ENCODE measurements at regions not wholly inside any gene's neighbourhood (a gene's known extent, or its start where the extent isn't known, plus 50 kb on each side); places are given as distances from the start of the nearest gene placed in this dataset.

DNA sequence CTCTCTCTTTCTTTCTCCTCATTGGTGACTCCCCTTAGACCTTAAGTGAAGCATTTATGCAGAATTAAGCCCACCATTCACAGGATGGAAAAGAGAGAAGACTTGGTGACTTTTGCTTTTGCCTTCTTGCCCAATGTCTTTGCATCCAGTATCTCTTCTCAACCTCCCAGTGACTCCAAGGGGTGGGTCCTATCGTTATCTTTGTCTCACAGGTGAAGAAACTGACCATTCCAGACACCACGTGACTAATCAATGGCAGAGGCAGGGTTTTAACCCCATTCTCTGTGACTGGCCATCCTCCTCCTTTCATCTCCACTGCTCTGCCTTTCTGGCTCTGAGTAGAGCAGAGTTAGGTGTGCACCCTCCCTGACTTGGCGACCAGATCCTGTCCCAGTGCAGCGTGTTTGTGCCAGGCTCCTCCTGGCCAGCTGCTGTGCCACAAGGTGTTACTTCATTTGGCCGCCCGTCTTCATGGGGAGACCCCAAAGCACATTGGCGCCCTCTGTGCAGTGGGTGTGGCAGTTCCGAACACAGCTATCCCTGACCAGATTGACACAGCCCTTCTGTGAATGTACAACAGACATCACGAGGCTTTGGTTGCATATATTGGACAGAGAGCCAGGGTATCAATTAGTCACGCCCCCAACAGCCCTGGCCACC, 501.3 kb downstream of the CD83 start:
- H3K27me3 ChIP-seq (ENCODE audit: insufficient read depth, low read length), result peaks cover 2% of the 10 kb centered on the region
- Mint-ChIP-seq H3K4me3 (ENCODE audit: unreplicated experiment) (no peak overlapping the region), H3K9me3 (ENCODE audit: unreplicated experiment) (peaks cover 7% of the 10 kb centered on the region), H3K36me3 (ENCODE audit: low read depth, unreplicated experiment) (no peaks in the 10 kb centered on the region), H3K27me3 (ENCODE audit: low read depth, unreplicated experiment) (peaks cover 10% of the 10 kb centered on the region), H3K27ac (ENCODE audit: unreplicated experiment) (peak overlapping the region; percentile 68), H3K4me1 (ENCODE audit: low read depth, unreplicated experiment) (peaks cover 4% of the 10 kb centered on the region)
- H3K4me2 ChIP-seq (ENCODE audit: low read length), result no peak overlapping the region
- no peak overlapping the region for H3K4me3 ChIP-seq (ENCODE audit: insufficient read depth, low read depth, low read length)
- H3K27ac ChIP-seq (ENCODE audit: low read depth, low read length), result no peak overlapping the region
- no peaks in the 10 kb centered on the region for H4K20me1 ChIP-seq (ENCODE audit: insufficient read depth, low read length)
- no peak for FAIRE-seq
- TF ChIP-seq EZH2 (IDR thresholded peaks at IDR 0.05; ENCODE audit: insufficient read depth, low read length) (no peak), CTCF (IDR thresholded peaks at IDR 0.05; ENCODE audit: insufficient read depth, low read depth, low read length) (no peak)
- no peaks in the 10 kb centered on the region for H3K79me2 ChIP-seq (ENCODE audit: insufficient read depth, low read length)
- H3K4me1 ChIP-seq (ENCODE audit: insufficient read depth, low read length), result no peaks in the 10 kb centered on the region
- no peaks in the 10 kb centered on the region for H3K36me3 ChIP-seq (ENCODE audit: insufficient read depth, low read length)
- H2AFZ ChIP-seq (ENCODE audit: low read depth, low read length), result no peak overlapping the region
- H3K9me3 ChIP-seq (ENCODE audit: insufficient read depth, low read depth, low read length), result peaks cover 4% of the 10 kb centered on the region
- no peak for DNase-seq (ENCODE audit: low read depth)
- no peak overlapping the region for H3K9ac ChIP-seq (ENCODE audit: low read length)

GRCh38 chr6:14619419-14619781, 501.8 kb downstream of the CD83 start:
- Mint-ChIP-seq H3K9me3 (ENCODE audit: unreplicated experiment) (peaks cover 7% of the 10 kb centered on the region), H3K27me3 (ENCODE audit: low read depth, unreplicated experiment) (peaks cover 14% of the 10 kb centered on the region), H3K36me3 (ENCODE audit: low read depth, unreplicated experiment) (no peaks in the 10 kb centered on the region), H3K27ac (ENCODE audit: unreplicated experiment) (no peak overlapping the region), H3K4me3 (ENCODE audit: unreplicated experiment) (no peak overlapping the region), H3K4me1 (ENCODE audit: low read depth, unreplicated experiment) (peaks cover 4% of the 10 kb centered on the region)
- Histone ChIP-seq H3K36me3 (ENCODE audit: insufficient read depth, low read length) (no peaks in the 10 kb centered on the region), H3K27ac (ENCODE audit: low read depth, low read length) (no peak overlapping the region), H3K4me3 (ENCODE audit: insufficient read depth, low read depth, low read length) (no peak overlapping the region), H3K9me3 (ENCODE audit: insufficient read depth, low read depth, low read length) (peaks cover 4% of the 10 kb centered on the region), H3K27me3 (ENCODE audit: insufficient read depth, low read length) (peaks cover 2% of the 10 kb centered on the region), H3K9ac (ENCODE audit: low read length) (no peak overlapping the region), H3K4me1 (ENCODE audit: insufficient read depth, low read length) (no peaks in the 10 kb centered on the region), H2AFZ (ENCODE audit: low read depth, low read length) (no peak overlapping the region), H3K4me2 (ENCODE audit: low read length) (no peak overlapping the region), H4K20me1 (ENCODE audit: insufficient read depth, low read length) (no peaks in the 10 kb centered on the region), H3K79me2 (ENCODE audit: insufficient read depth, low read length) (no peaks in the 10 kb centered on the region)
- DNase-seq (ENCODE audit: low read depth) (no peak), FAIRE-seq (no peak)
- no peak for TF ChIP-seq CTCF (IDR thresholded peaks at IDR 0.05; ENCODE audit: insufficient read depth, low read depth, low read length)
- no peak for TF ChIP-seq EZH2 (IDR thresholded peaks at IDR 0.05; ENCODE audit: insufficient read depth, low read length)

- H3K4me2 ChIP-seq (ENCODE audit: low read length), result no peak overlapping the region
- no peak for DNase-seq (ENCODE audit: low read depth)
- H3K9me3 ChIP-seq (ENCODE audit: insufficient read depth, low read depth, low read length), result peaks cover 4% of the 10 kb centered on the region
- Mint-ChIP-seq H3K27ac (ENCODE audit: unreplicated experiment) (no peak overlapping the region), H3K27me3 (ENCODE audit: low read depth, unreplicated experiment) (peaks cover 17% of the 10 kb centered on the region), H3K36me3 (ENCODE audit: low read depth, unreplicated experiment) (no peaks in the 10 kb centered on the region), H3K4me1 (ENCODE audit: low read depth, unreplicated experiment) (peaks cover 4% of the 10 kb centered on the region), H3K9me3 (ENCODE audit: unreplicated experiment) (peaks cover under 1% of the 10 kb centered on the region), H3K4me3 (ENCODE audit: unreplicated experiment) (no peak overlapping the region)
- no peaks in the 10 kb centered on the region for H4K20me1 ChIP-seq (ENCODE audit: insufficient read depth, low read length)
- no peak for FAIRE-seq
- H3K27me3 ChIP-seq (ENCODE audit: insufficient read depth, low read length), result peaks cover 2% of the 10 kb centered on the region
- no peaks in the 10 kb centered on the region for H3K79me2 ChIP-seq (ENCODE audit: insufficient read depth, low read length)
- H3K9ac ChIP-seq (ENCODE audit: low read length), result no peak overlapping the region
- no peak overlapping the region for H3K27ac ChIP-seq (ENCODE audit: low read depth, low read length)
- no peaks in the 10 kb centered on the region for H3K36me3 ChIP-seq (ENCODE audit: insufficient read depth, low read length)
- TF ChIP-seq CTCF (IDR thresholded peaks at IDR 0.05; ENCODE audit: insufficient read depth, low read depth, low read length) (no peak), EZH2 (IDR thresholded peaks at IDR 0.05; ENCODE audit: insufficient read depth, low read length) (no peak)
- H2AFZ ChIP-seq (ENCODE audit: low read depth, low read length), result no peak overlapping the region
- no peaks in the 10 kb centered on the region for H3K4me1 ChIP-seq (ENCODE audit: insufficient read depth, low read length)
- no peak overlapping the region for H3K4me3 ChIP-seq (ENCODE audit: insufficient read depth, low read depth, low read length)
Measured at GRCh38 chr6:14620522-14620921, 502.9 kb downstream of the CD83 start.
